ENCODE measurements at regions not wholly inside any gene's neighbourhood (a gene's known extent, or its start where the extent isn't known, plus 50 kb on each side); places are given as distances from the start of the nearest gene placed in this dataset.

DNA sequence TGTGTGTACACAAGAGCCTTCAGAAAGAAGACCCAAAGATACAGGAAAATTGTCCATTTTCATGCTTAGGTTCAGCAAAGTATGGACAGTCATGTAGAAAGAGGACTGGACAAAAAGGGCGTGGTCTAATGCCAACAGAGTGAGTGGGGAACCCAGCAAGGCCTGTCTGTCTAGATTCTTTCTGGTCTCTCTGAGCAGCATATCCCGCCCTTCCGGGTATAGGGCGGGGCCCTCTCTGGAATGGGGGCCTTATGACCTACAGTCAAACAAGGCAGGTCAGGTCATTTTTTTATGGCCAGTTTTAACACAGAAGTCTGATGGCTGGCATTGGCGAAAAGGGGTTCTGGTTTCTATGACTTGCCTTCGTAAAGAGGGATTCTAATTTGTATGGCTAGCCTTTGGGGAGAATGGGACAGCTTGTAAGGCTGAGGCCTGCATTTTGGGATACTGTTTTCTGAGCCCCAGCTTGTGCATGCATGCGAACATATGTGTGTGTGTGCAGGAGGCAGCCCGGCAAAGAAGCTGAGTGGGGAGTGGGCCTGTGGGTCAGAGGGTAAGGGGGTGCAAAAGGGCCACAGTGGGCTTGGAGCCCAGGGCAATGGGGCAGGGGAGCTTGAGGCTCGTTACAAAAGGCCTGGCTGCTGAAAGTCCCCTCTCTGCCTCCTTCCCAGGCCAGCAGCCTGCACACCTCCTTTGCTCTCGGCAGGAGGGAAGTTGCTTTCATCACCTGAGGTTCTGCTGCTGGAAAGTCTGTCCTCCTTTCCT is 130.5 kb upstream of the B3GAT1 start:
- TF ChIP-seq, protein P1, sequence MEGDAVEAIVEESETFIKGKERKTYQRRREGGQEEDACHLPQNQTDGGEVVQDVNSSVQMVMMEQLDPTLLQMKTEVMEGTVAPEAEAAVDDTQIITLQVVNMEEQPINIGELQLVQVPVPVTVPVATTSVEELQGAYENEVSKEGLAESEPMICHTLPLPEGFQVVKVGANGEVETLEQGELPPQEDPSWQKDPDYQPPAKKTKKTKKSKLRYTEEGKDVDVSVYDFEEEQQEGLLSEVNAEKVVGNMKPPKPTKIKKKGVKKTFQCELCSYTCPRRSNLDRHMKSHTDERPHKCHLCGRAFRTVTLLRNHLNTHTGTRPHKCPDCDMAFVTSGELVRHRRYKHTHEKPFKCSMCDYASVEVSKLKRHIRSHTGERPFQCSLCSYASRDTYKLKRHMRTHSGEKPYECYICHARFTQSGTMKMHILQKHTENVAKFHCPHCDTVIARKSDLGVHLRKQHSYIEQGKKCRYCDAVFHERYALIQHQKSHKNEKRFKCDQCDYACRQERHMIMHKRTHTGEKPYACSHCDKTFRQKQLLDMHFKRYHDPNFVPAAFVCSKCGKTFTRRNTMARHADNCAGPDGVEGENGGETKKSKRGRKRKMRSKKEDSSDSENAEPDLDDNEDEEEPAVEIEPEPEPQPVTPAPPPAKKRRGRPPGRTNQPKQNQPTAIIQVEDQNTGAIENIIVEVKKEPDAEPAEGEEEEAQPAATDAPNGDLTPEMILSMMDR (IDR thresholded peaks at IDR 0.05; ENCODE audit: extremely low read depth, low read depth, low read length) = no peak
- H2AFZ ChIP-seq (ENCODE audit: low read length) = no peak overlapping the region
- no peaks in the 10 kb centered on the region for H3K27me3 ChIP-seq (ENCODE audit: insufficient read depth, low read length)
- H3K36me3 ChIP-seq (ENCODE audit: insufficient read depth, low read length) = no peaks in the 10 kb centered on the region
- no peak overlapping the region for H3K27ac ChIP-seq (ENCODE audit: low read depth, low read length)
- DNase-seq (ENCODE audit: insufficient read length, low spot score, missing footprints) = no peak
- H3K79me2 ChIP-seq (ENCODE audit: insufficient read depth, low read length) = no peaks in the 10 kb centered on the region
- H3K9me3 ChIP-seq (ENCODE audit: low read depth, low read length) = peaks cover 2% of the 10 kb centered on the region
- no peaks in the 10 kb centered on the region for H4K20me1 ChIP-seq (ENCODE audit: insufficient read depth, low read length)
- no peak overlapping the region for H3K4me3 ChIP-seq (ENCODE audit: insufficient read depth, low read length)
- no peaks in the 10 kb centered on the region for H3K4me1 ChIP-seq (ENCODE audit: insufficient read depth, low read length)
- H3K4me2 ChIP-seq (ENCODE audit: insufficient read depth, low read length) = no peak overlapping the region

DNA sequence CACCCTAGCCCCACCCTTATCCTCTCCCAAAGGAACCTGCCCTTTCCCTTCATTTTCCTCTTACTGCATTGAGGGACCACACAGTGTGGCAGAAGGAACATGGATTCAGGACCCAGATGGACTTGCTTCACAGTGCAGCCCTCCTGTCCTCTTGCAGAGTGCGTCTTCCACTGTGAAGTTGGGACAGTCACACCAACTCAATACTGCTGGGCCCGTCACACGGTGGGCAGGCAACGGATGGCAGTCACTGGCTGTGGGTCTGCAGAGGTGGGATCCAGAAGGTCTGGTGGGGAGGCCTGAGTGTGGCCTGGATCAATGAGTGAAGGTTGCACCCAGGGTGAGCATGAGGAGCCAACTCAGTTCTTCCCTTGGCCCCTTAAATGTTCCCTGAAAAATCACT is 129.9 kb upstream of the B3GAT1 start:
- H3K4me1 ChIP-seq (ENCODE audit: insufficient read depth, low read length) = no peaks in the 10 kb centered on the region
- no peaks in the 10 kb centered on the region for H3K36me3 ChIP-seq (ENCODE audit: insufficient read depth, low read length)
- no peaks in the 10 kb centered on the region for H3K79me2 ChIP-seq (ENCODE audit: insufficient read depth, low read length)
- no peak for DNase-seq (ENCODE audit: insufficient read length, low spot score, missing footprints)
- H3K9me3 ChIP-seq (ENCODE audit: low read depth, low read length) = peaks cover 2% of the 10 kb centered on the region
- H3K4me2 ChIP-seq (ENCODE audit: insufficient read depth, low read length) = no peak overlapping the region
- H4K20me1 ChIP-seq (ENCODE audit: insufficient read depth, low read length) = no peaks in the 10 kb centered on the region
- TF ChIP-seq, protein P1 (IDR thresholded peaks at IDR 0.05; ENCODE audit: extremely low read depth, low read depth, low read length) = no peak
- no peak overlapping the region for H3K4me3 ChIP-seq (ENCODE audit: insufficient read depth, low read length)
- H3K27me3 ChIP-seq (ENCODE audit: insufficient read depth, low read length) = no peaks in the 10 kb centered on the region
- no peak overlapping the region for H3K27ac ChIP-seq (ENCODE audit: low read depth, low read length)
- no peak overlapping the region for H2AFZ ChIP-seq (ENCODE audit: low read length)

DNA sequence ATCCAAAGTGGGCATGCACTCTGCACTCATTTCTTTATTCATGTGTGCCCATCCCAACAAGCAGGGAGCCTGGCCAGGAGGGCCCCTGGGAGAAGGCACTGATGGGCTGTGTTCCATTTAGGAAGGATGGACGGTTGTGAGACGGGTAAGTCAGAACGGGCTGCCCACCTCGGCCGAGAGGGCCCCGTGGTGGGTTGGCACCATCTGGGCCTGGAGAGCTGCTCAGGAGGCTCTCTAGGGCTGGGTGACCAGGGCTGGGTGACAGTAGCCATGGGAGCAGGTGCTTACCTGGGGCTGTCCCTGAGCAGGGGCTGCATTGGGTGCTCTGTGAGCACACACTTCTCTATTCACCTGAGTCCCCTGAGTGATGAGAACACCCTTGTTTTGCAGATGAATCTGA is 129.3 kb upstream of the B3GAT1 start:
- Histone ChIP-seq H3K27ac (ENCODE audit: low read depth, low read length) (no peak overlapping the region), H2AFZ (ENCODE audit: low read length) (no peak overlapping the region), H3K36me3 (ENCODE audit: insufficient read depth, low read length) (no peaks in the 10 kb centered on the region), H3K4me3 (ENCODE audit: insufficient read depth, low read length) (no peak overlapping the region), H3K79me2 (ENCODE audit: insufficient read depth, low read length) (no peaks in the 10 kb centered on the region), H3K9me3 (ENCODE audit: low read depth, low read length) (peaks cover 2% of the 10 kb centered on the region), H3K4me2 (ENCODE audit: insufficient read depth, low read length) (no peak overlapping the region), H4K20me1 (ENCODE audit: insufficient read depth, low read length) (no peaks in the 10 kb centered on the region), H3K27me3 (ENCODE audit: insufficient read depth, low read length) (no peaks in the 10 kb centered on the region), H3K4me1 (ENCODE audit: insufficient read depth, low read length) (no peaks in the 10 kb centered on the region)
- peak; percentile 31 for DNase-seq (ENCODE audit: insufficient read length, low spot score, missing footprints)
- TF ChIP-seq, protein P1 (IDR thresholded peaks at IDR 0.05; ENCODE audit: extremely low read depth, low read depth, low read length) = no peak

DNA sequence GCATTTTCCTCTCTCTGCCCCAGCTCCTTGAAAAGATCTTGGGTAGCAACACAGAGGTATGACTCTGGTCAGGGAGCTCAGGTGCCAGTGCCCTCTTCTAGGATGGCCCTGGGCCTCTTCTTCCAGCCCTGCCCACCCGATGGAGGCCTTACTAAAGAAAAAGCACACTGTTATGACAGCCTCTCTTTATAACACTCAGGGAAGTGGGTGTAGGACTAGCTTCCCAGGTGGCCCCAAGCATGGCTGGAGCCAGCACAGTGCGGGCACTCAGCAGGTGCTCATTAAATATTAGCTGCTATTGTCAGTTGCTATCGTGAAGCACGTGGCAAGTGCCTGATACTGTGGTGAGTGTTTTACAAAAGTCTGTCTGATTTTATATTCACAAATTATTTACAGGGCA is 127.2 kb upstream of the B3GAT1 start:
- DNase-seq (ENCODE audit: insufficient read length, low spot score, missing footprints) = no peak
- no peaks in the 10 kb centered on the region for H3K27me3 ChIP-seq (ENCODE audit: insufficient read depth, low read length)
- TF ChIP-seq, protein P1 (IDR thresholded peaks at IDR 0.05; ENCODE audit: extremely low read depth, low read depth, low read length) = no peak
- H4K20me1 ChIP-seq (ENCODE audit: insufficient read depth, low read length) = no peaks in the 10 kb centered on the region
- no peak overlapping the region for H3K4me3 ChIP-seq (ENCODE audit: insufficient read depth, low read length)
- H3K9me3 ChIP-seq (ENCODE audit: low read depth, low read length) = peaks cover 2% of the 10 kb centered on the region
- H3K36me3 ChIP-seq (ENCODE audit: insufficient read depth, low read length) = no peaks in the 10 kb centered on the region
- no peaks in the 10 kb centered on the region for H3K4me1 ChIP-seq (ENCODE audit: insufficient read depth, low read length)
- H3K4me2 ChIP-seq (ENCODE audit: insufficient read depth, low read length) = no peak overlapping the region
- no peak overlapping the region for H3K27ac ChIP-seq (ENCODE audit: low read depth, low read length)
- H3K79me2 ChIP-seq (ENCODE audit: insufficient read depth, low read length) = no peaks in the 10 kb centered on the region
- H2AFZ ChIP-seq (ENCODE audit: low read length) = no peak overlapping the region

Measured in osteoblast (primary cell).